K562 (cell line): ENCODE measurements at regions not wholly inside any gene's neighbourhood (a gene's known extent, or its start where the extent isn't known, plus 50 kb on each side); places are given as distances from the start of the nearest gene placed in this dataset.

Experiments used
- ATAC-seq: fragments of 200-7000 bp; cut with Tn5 transposase; 3 replicates; pipeline ENCODE4 v1.9.1; 2020; ENCODE audit warnings: moderate library complexity
- BruUV-seq: library from RNA; stranded (reverse); fragments of 400-500 nt; replicated peaks from 2 replicates; lab custom pipeline; 2021; lab: Mats Ljungman, UMichigan
- CTCF ChIA-PET: fragments of 300-600 bp; formaldehyde crosslinking; extraction: SDS; loops from one replicate; lab custom pipeline; 2021; ENCODE audit warnings: low intra/inter-chr PET ratio; lab: Yijun Ruan, JAX
- POLR2A ChIA-PET: fragments of 300-600, 350-650 bp; sonication (Branson Sonifier 250); formaldehyde crosslinking; extraction: SDS; loops from one replicate; lab custom pipeline; 2021; ENCODE audit warnings: antibody characterized with exemption, inconsistent platforms; lab: Yijun Ruan, JAX
- DNase-seq, 4 experiments: peaks; one replicate each; pipeline versions ENCODE4 v3.0.0 to v3.0.0-alpha.2; 2011 to 2018; ENCODE audit warnings: low spot score in 3 of 4, mixed read lengths in 3 of 4; ENCODE audit errors: extremely low read depth in 1 of 4
- FAIRE-seq: peaks from 2 replicates; lab custom pipeline; 2011; peaks lifted over from hg19 to GRCh38; lab: Jason Lieb, UNC
- H2AFZ ChIP-seq: 2 replicates; pipeline ENCODE4 v1.6.0; 2011; ENCODE audit warnings: low read depth, low read length, control low read depth, inconsistent platforms
- H3K27ac ChIP-seq: fragments of 200-600 bp; 3 replicates; pipeline ENCODE4 v1.8.0; 2011; ENCODE audit warnings: low read depth, mild to moderate bottlenecking, control low read depth, inconsistent platforms, low read length, moderate library complexity, mixed read lengths; ENCODE audit errors: extremely low read depth
- H3K27me3 ChIP-seq, 2 experiments: fragments of 300-600 bp in 1 of 2; 2 replicates in 1 of 2; 3 replicates in 1 of 2; pipeline versions ENCODE4 v1.6.0 to v1.8.0; 2011; ENCODE audit warnings: inconsistent platforms in 2 of 2, low read length in 2 of 2, mild to moderate bottlenecking in 1 of 2, mixed read lengths in 1 of 2, moderate library complexity in 1 of 2; ENCODE audit not compliant: control insufficient read depth in 2 of 2, insufficient read depth in 2 of 2
- H3K36me3 ChIP-seq: fragments of 300-600 bp; 3 replicates; pipeline ENCODE4 v1.8.0; 2011; ENCODE audit warnings: mild to moderate bottlenecking, low read length, inconsistent platforms; ENCODE audit not compliant: control insufficient read depth, insufficient read depth
- H3K4me1 ChIP-seq, 2 experiments: fragments of 200-600 bp in 1 of 2; replicated peaks in 1 of 2; 2 replicates in 1 of 2; 3 replicates in 1 of 2; pipeline versions ENCODE4 v1.5.1 to v1.8.0; 2011; ENCODE audit warnings: inconsistent platforms in 2 of 2, low read length in 2 of 2, mild to moderate bottlenecking in 1 of 2, mixed read lengths in 1 of 2, moderate library complexity in 1 of 2; ENCODE audit not compliant: control insufficient read depth in 2 of 2, insufficient read depth in 2 of 2
- H3K4me2 ChIP-seq: 2 replicates; pipeline ENCODE4 v1.6.1; 2011; ENCODE audit warnings: low read length, control low read depth, inconsistent platforms, mixed read lengths; ENCODE audit not compliant: insufficient read depth
- H3K4me3 ChIP-seq: fragments of 200-600 bp; sonication (generic), shearing (Covaris generic); 2 replicates; pipeline ENCODE4 v1.5.1; 2016; ENCODE audit warnings: control low read depth, inconsistent platforms
- H3K79me2 ChIP-seq: fragments of 200-600 bp; 3 replicates; pipeline ENCODE4 v1.8.0; 2011; ENCODE audit warnings: low read length, inconsistent platforms; ENCODE audit not compliant: control insufficient read depth, insufficient read depth
- H3K9ac ChIP-seq, 2 experiments: 2 replicates each; pipeline versions ENCODE4 v1.6.0 to v1.6.1; 2011; ENCODE audit warnings: low read depth in 2 of 2, low read length in 2 of 2, control low read depth in 1 of 2, inconsistent platforms in 1 of 2, mild to moderate bottlenecking in 1 of 2, mixed read lengths in 1 of 2; ENCODE audit not compliant: insufficient read depth in 1 of 2
- H3K9me1 ChIP-seq: one replicate; pipeline ENCODE4 v1.6.0; 2011; ENCODE audit warnings: inconsistent platforms, mild to moderate bottlenecking, low read length, moderate library complexity; ENCODE audit not compliant: control insufficient read depth, insufficient read depth
- H3K9me3 ChIP-seq: replicated peaks from 2 replicates; pipeline ENCODE4 v1.5.1; 2011; ENCODE audit warnings: low read depth, low read length, inconsistent platforms; ENCODE audit not compliant: control insufficient read depth, insufficient read depth
- H4K20me1 ChIP-seq: replicated peaks from 2 replicates; pipeline ENCODE4 v1.6.1; 2011; ENCODE audit warnings: low read length, inconsistent platforms, mixed read lengths; ENCODE audit not compliant: control insufficient read depth, insufficient read depth
- CREB5 ChIP-seq: fragments of 250-450 bp; sonication (Bioruptor Pico); IDR thresholded peaks from 2 replicates; pipeline ENCODE4 v1.5.0; 2020; ENCODE audit warnings: mild to moderate bottlenecking
- SIN3A ChIP-seq, 2 experiments: fragments of 150-350 bp in 1 of 2; IDR thresholded peaks; 2 replicates each; pipeline ENCODE4 v1.6.1; 2011 to 2016; ENCODE audit warnings: borderline replicate concordance in 2 of 2, low read depth in 2 of 2, low read length in 2 of 2, mild to moderate bottlenecking in 2 of 2, moderate library complexity in 2 of 2; ENCODE audit not compliant: control insufficient read depth in 1 of 2
- ZMIZ1 ChIP-seq, 2 experiments: fragments of 150-350 bp in 1 of 2; IDR thresholded peaks; 2 replicates each; pipeline ENCODE4 v1.6.1; 2012 to 2016; ENCODE audit warnings: low read depth in 2 of 2, low read length in 2 of 2, mild to moderate bottlenecking in 1 of 2, moderate library complexity in 1 of 2
- ZNF140 ChIP-seq: fragments of 250-450 bp; sonication (Bioruptor Pico); IDR thresholded peaks from 2 replicates; pipeline ENCODE4 v1.8.0; 2021; ENCODE audit warnings: moderate library complexity, mild to moderate bottlenecking, inconsistent platforms
- ZNF280B ChIP-seq: fragments of 250-450 bp; sonication (Bioruptor Pico); IDR thresholded peaks from 2 replicates; pipeline ENCODE4 v1.5.1; 2021; ENCODE audit warnings: mild to moderate bottlenecking
- ZNF639 ChIP-seq, 2 experiments: fragments of 200-800 bp in 1 of 2; sonication (Bioruptor generic) in 1 of 2; sonication (generic) in 1 of 2; formaldehyde crosslinking in 1 of 2; IDR thresholded peaks in 1 of 2; conservative IDR thresholded peaks in 1 of 2; 2 replicates each; pipeline versions ENCODE4 v1.5.0 to v1.6.1; 2016 to 2020; ENCODE audit warnings: missing compliant biosample characterization in 1 of 2, missing genetic modification characterization in 1 of 2, missing genetic modification reagents in 1 of 2
- in situ Hi-C: fragments of 300-500 bp; cut with MboI; formaldehyde crosslinking; loops from 4 replicates; pipeline ENCODE4 v1.15.0; 2018; ENCODE audit warnings: inconsistent platforms, mixed read lengths
- intact Hi-C: fragments of 100-400 bp; cut with micrococcal nuclease; formaldehyde crosslinking; loops from 2 replicates; pipeline ENCODE4 v1.14.2; 2022

GRCh38 chr18:14912967-14913366, 165.0 kb downstream of the ANKRD30B start (continued):
- TF ChIP-seq CREB5 (CRISPR knock-in tag) (no peak), SIN3A (IDR thresholded peaks at IDR 0.05; ENCODE audit: borderline replicate concordance in 2 of 2, control insufficient read depth in 1 of 2, low read depth in 2 of 2, low read length in 2 of 2) (no peak), ZNF639 (CRISPR knock-in tag; conservative IDR thresholded peaks at IDR 0.05 in 1 of 2, IDR thresholded peaks at IDR 0.05 in 1 of 2) (no peak), ZNF280B (CRISPR knock-in tag) (no peak)

- H3K36me3 ChIP-seq = no peaks in the 10 kb centered on the region
- intact Hi-C loops = no loop called here
- H3K79me2 ChIP-seq = no peaks in the 10 kb centered on the region
- H3K27ac ChIP-seq = no peak overlapping the region
- no peak overlapping the region for H3K4me3 ChIP-seq
- ATAC-seq (no peak), FAIRE-seq (no peak), DNase-seq (no peak)
- H2AFZ ChIP-seq = no peak overlapping the region
- in situ Hi-C loops = no loop called here
- H3K9me1 ChIP-seq = no peaks in the 10 kb centered on the region
- TF ChIP-seq ZNF140 (CRISPR knock-in tag) (no peak), ZMIZ1 (IDR thresholded peaks at IDR 0.05; ENCODE audit: low read depth in 2 of 2, low read length in 2 of 2) (no peak)
- no TSS peak for BruUV-seq
- no peaks in the 10 kb centered on the region for H3K27me3 ChIP-seq
- CTCF ChIA-PET = no interaction called here
- H3K4me1 ChIP-seq = no peaks in the 10 kb centered on the region
- H3K9me3 ChIP-seq = no peaks in the 10 kb centered on the region
- no peaks in the 10 kb centered on the region for H4K20me1 ChIP-seq
- no peak overlapping the region for H3K4me2 ChIP-seq
- POLR2A ChIA-PET = no interaction called here
- H3K9ac ChIP-seq = no peak overlapping the region
Observed at GRCh38 chr18:14914121-14914520, 166.1 kb downstream of the ANKRD30B start.
